RKO (cell line): ENCODE measurements at regions not wholly inside any gene's neighbourhood (a gene's known extent, or its start where the extent isn't known, plus 50 kb on each side); places are given as distances from the start of the nearest gene placed in this dataset.
"Not testable (repeated sequence)": the region's sequence is repeated elsewhere in the genome, so short reads cannot be mapped to it uniquely, and the experiment has no call there.

Experiments used
- DNase-seq: peaks from one replicate; pipeline ENCODE4 v3.0.0-alpha.2; 2016; ENCODE audit warnings: low spot score

DNA sequence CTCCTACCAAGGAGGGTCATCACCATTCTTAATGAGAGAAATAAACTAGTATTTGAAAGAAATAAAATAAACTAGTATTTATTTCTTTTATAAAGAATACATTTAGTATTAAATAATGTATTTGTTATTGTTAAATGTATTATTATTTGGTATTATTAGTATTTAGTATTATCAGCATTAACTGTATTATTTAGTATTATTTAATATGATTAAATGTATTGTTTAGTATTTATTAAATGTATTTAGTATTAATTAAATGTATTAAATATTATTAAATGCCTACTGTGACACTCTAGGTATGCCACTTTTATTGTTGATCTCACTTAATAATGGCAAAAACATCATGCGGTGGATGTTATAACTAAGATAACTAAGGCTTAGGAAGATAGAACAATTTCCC is 353.6 kb upstream of the MAP2 start:
- no peak for DNase-seq

DNA sequence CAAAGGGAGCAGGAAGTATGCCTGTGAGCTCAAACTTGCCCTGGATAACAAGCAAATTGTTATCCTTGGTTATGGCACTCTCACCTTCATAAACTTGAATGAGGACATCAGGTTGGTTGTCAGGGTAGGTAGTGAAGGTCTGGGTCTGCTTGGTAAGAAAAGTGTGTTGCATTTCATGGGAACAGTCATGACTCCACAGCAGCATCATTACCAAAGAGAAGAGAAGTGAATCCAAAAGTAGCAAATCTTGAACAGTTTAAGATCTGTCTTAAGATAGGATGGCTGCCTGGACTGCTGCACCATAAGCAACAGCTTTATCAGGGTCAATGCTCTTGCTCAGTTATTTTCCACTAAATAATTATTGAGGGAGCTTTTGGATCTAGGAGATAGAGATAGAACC is 350.7 kb upstream of the MAP2 start:
- DNase-seq = no peak

- no peak for DNase-seq
Measured at GRCh38 chr2:209074711-209075110, 349.1 kb upstream of the MAP2 start.

- DNase-seq = no peak
Measured at GRCh38 chr2:209076151-209076550, 347.7 kb upstream of the MAP2 start.

DNA sequence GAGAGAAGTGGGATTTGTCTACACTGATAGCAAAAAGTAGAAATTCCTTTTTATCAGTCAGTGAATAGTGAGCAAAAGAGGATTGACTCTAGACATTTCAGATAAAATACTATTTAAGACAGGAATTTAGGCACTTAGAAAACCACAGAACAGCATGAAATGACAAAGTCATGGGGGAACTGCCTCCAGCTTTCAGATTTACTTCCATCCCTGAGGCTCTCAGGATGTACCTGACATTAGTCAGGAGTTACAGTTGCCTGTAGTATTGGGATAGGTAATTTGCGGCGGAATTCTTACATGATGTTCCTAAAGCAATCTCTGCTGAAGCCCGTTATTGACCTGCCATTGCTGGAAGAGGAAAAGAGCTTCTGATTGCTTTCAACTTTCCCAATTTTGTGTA is 337.1 kb upstream of the MAP2 start:
- no peak for DNase-seq

GRCh38 chr2:209091056-209091455 is 332.8 kb upstream of the MAP2 start:
- no peak for DNase-seq

DNA sequence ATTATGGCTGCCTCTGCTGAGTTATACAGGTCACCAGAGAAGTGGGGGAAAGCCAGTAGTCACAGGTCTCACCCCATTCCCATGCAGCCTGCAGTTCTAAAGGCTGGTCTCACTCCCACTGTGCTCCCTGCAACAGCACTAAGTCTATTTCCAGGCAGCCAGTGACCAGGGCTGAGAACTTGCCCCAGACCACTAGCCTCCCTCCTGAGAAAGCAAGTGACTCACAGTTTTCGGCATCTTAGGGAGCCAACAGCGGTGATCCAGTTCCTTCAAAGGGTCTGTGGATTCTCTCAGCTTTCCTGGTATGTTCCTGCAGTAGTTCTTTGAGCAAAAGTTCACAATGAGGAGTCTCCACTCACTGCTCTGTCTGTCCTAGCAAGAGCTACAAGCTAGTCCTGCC is 329.6 kb upstream of the MAP2 start:
- DNase-seq = no peak

DNA sequence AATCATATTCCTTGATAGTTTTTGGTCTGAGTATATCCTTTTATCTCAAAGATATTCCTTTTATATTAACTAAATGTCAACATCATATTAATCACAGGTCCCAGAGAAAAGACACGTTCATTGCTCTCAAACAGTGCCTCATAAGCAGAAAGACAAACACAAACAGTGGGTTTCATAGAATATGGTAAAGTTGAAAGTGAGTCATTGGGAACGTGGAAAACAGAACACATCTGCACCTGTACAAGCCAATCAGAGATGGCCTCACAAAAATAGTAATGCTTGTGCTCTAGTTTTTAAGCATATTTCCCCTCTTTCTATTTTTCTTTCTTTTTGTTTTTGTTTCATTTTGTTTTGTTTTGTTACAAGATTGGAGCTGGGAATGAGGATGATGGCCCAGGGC is 328.4 kb upstream of the MAP2 start:
- DNase-seq = no peak

DNA sequence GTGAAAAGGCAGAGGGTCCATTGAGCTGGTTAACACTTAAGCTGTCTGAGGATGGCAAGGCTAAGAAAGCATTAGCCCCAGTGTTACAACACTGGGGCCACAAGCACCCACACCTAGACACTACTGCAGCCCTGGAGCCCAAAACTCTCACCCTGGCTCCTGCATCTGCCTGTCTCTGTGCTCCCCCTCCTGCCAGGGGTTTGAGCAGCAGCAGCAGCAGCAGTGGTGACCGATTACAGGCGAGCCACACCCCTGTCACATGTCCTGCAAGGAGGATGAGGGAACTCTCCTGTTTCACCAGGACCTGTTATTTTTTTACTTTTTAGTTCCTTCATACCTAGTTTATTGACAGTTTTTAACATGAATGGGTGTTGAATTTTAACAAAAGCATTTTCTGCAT is 326.7 kb upstream of the MAP2 start:
- no peak for DNase-seq

DNA sequence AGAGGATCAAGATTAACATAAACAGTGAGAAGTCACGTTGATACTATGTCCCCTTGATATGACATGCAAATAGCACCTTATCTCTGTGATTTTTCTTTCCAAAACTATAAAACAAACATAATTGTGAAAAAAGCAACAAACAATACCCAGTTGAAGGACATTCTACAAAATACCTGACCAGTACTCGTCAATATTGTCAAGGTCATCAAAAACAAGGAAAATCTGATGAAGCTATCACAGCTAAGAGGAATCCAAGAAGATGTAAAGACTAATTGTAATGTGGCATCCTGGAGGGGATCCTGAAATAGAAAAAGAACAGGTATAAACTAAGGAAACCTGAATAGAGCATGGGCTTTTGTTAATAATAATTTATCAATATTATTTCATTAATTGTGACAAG is 321.5 kb upstream of the MAP2 start:
- no peak for DNase-seq

GRCh38 chr2:209113026-209113425 is 310.8 kb upstream of the MAP2 start:
- no peak for DNase-seq

DNA sequence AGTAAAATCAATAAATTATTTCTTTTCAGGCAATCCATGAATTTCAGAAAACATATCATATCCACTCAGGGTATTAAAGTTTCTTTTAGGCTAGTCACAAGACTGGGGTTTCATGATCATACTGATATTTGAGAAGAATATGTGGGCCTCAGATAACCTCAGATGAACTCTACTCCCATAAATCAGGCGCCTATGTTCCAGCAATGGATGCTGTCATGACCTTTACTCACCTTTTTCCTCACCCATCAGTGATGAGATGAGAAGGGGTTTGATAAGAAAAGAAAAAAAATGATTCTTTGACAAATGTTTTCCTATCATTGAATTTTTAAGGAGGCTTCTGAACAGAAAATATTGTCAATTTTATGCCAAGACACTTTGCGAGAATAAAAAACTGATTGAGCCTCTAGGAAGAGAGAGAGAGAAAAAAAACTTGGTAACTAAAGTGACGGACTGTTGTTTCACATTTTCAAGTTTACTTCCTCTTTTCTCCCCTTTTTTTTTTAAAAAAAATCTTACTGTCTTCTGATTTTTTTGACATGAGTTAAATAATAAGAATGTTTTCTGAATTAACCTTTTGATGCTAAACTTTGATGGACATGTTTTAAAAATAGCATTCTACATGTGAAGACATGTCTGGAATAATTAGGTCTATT is 309.1 kb upstream of the MAP2 start:
- DNase-seq = no peak

DNA sequence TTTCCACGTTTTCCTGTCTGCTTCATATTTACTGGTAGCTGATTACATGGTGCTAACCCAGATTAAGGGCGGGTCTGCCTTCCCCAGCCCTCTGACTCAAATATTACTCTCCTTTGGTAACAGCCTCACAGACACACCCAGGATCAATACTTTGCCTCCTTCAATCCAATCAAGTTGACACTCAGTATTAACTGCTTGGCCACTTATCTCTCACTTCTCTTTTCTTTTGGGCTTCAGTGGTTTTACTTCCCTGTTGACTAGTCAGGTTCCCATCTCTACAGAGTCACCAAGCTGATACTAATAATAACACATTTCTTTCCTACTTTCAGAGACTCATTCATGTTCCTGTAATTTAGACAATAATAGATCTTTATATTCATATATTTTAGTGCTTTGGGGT is 302.2 kb upstream of the MAP2 start:
- DNase-seq = no peak

DNA sequence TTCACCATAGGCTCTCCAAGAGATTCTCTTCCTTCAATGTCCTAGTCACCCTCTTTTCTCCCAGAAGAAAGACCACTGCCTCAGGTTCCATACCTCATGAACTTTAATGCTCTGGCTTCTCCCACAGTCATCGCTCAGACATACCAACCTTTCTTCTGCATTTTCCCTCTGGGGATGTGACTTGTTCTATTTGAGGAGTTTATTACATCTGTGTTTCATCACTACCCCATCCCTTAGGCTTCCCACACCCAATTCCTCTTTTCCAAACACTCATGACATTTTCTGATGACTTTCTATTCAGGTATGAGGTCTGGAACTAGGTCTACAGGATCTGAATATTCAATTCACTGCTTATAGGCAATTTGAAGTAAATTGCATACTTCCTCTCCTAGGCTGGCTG is 298.6 kb upstream of the MAP2 start:
- no peak for DNase-seq

DNA sequence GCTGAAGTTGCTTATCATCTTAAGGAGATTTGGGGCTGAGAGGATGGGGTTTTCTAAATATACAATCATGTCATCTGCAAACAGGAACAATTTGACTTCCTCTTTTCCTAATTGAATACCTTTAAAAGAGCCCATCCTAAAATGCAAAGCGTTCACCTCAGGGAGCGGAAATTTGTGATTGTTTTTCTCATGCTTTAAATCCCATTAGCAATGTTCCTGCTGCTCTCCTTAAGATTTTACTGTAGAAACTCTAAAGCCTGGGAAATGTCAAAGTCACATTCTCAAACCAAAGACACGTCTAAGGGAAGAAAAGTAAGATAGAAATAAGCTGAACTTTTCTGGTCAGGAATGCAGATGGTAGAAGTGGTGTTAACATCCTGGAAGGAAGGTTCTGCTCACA is 285.8 kb upstream of the MAP2 start:
- no peak for DNase-seq

- DNase-seq = no peak
Measured at GRCh38 chr2:209141142-209141541, 282.7 kb upstream of the MAP2 start.

DNA sequence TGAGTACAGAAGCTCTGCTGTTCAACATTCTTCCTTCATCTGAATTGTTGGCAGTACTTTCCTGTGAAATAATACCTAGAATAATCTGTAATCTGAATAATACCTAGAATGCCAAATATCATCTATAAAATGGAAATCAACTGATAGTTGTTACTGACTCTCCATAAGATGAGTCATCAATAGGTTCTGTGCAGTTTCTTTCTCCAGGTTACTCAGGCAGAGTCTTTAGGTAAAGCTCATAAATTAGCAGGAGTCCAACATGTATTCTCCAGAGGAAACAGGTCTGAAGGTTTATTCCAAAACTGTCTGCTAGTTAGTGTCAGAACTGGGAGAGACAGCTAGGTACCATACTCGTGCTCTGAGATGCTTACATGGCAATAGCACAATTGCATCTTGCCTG is 282.0 kb upstream of the MAP2 start:
- no peak for DNase-seq

GRCh38 chr2:209145220-209145691 is 278.6 kb upstream of the MAP2 start:
- DNase-seq = not testable (repeated sequence)

DNA sequence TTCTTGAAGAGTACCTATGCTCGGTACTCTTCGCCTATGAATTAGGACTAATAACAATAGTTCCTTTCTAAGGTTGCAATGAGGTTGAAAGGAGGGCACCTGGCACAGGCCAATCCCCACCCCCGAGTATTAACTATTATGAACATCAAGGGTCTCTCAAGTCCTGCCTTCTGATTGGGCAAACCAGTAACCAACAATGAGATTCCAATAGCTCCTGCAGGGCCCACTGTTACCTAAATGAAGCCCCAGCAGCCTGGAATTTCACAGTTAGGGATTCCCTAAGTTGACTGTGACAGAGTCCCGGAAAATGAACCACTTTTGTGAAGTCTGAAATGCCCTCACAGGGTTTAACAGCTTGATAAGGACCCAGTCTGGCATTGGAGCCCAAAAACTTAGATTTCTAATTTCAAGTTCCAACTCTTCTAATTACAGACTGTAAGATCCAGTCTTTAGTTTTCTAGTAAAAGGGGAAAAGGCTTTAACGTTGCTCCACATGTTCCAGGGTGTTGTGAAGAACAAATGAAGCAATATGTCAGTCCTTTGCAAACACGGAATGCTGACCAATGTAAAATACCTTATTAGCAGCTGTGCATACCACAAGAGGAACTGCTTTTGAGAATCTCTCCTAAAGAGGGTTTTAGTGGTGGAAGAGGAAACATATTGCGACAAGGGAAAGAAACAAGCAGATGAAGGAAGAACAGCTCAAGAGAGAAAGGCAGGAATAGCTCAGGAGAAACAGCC is 277.7 kb upstream of the MAP2 start:
- no peak for DNase-seq

GRCh38 chr2:209146682-209147320 is 277.0 kb upstream of the MAP2 start:
- no peak for DNase-seq

DNA sequence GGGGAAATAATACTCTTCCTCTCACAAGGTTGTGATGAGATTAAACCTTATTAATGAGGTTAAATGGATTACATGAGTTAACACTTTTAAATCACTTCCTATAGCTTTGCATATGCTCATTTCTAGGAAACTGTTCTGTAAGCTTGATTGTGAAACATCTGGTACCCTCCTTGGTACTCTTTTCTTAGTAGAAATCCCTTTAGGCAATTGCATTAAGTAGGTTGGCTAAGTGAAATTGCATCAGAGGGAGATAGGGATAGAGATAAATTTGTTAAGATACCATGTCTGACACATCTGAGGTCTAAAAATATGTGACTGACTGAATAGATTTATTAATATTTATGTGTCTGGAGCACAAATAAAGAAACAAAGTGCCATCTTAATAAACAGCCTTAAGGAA is 275.9 kb upstream of the MAP2 start:
- DNase-seq = no peak

- DNase-seq = no peak
Measured at GRCh38 chr2:209160800-209161588, 262.9 kb upstream of the MAP2 start.

- peak; percentile 16 for DNase-seq
Measured at GRCh38 chr2:209162129-209162528, 261.7 kb upstream of the MAP2 start.
